Breast epithelium (tissue), 3 donors: ENCODE measurements at regions not wholly inside any gene's neighbourhood (a gene's known extent, or its start where the extent isn't known, plus 50 kb on each side); places are given as distances from the start of the nearest gene placed in this dataset.

Experiments
- CTCF ChIP-seq, 3 donors: fragments of 450-650 bp; IDR thresholded peaks; one replicate each; pipeline ENCODE4 v1.5.1; 2016 to 2017; ENCODE audit warnings: antibody characterized with exemption in 3 of 3, mild to moderate bottlenecking in 3 of 3, moderate library complexity in 3 of 3
- POLR2A ChIP-seq: fragments of 450-650 bp; IDR thresholded peaks from one replicate; pipeline ENCODE4 v1.6.1; 2016; ENCODE audit warnings: antibody characterized with exemption, mild to moderate bottlenecking, moderate library complexity
- POLR2AphosphoS5 ChIP-seq, 3 donors: sonication (generic); formaldehyde crosslinking; IDR thresholded peaks; one replicate each; pipeline ENCODE4 v1.6.1; 2017; ENCODE audit warnings: antibody characterized with exemption in 3 of 3

GRCh38 chr5:67478337-67478736, 281.7 kb upstream of the CD180 start:
- TF ChIP-seq CTCF (IDR thresholded peaks at IDR 0.05), result no peak
- no peak for TF ChIP-seq POLR2A
- TF ChIP-seq POLR2AphosphoS5 (IDR thresholded peaks at IDR 0.05), result no peak
